ENCODE measurements at regions not wholly inside any gene's neighbourhood (a gene's known extent, or its start where the extent isn't known, plus 50 kb on each side); places are given as distances from the start of the nearest gene placed in this dataset.

- TF ChIP-seq ARNTL (CRISPR knock-in tag; IDR thresholded peaks at IDR 0.05; ENCODE audit: borderline replicate concordance, low read depth) = no peak
- no peak for TF ChIP-seq ZFP30 (CRISPR knock-in tag; IDR thresholded peaks at IDR 0.05)
- TF ChIP-seq ESRRG (CRISPR knock-in tag; IDR thresholded peaks at IDR 0.05) = no peak
- TF ChIP-seq ZNF70 (CRISPR knock-in tag; IDR thresholded peaks at IDR 0.05) = no peak
- TF ChIP-seq, protein P1, sequence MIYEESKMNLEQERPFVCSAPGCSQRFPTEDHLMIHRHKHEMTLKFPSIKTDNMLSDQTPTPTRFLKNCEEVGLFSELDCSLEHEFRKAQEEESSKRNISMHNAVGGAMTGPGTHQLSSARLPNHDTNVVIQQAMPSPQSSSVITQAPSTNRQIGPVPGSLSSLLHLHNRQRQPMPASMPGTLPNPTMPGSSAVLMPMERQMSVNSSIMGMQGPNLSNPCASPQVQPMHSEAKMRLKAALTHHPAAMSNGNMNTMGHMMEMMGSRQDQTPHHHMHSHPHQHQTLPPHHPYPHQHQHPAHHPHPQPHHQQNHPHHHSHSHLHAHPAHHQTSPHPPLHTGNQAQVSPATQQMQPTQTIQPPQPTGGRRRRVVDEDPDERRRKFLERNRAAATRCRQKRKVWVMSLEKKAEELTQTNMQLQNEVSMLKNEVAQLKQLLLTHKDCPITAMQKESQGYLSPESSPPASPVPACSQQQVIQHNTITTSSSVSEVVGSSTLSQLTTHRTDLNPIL (CRISPR knock-in tag; IDR thresholded peaks at IDR 0.05; ENCODE audit: low read depth) = no peak
- TF ChIP-seq PPARA (CRISPR knock-in tag; IDR thresholded peaks at IDR 0.05; ENCODE audit: borderline replicate concordance) = no peak
- no peak for TF ChIP-seq RARB (CRISPR knock-in tag; IDR thresholded peaks at IDR 0.05)
- no peak for TF ChIP-seq SNAI2 (CRISPR knock-in tag; IDR thresholded peaks at IDR 0.05)
Observed at GRCh38 chr2:11097038-11097720, 58.1 kb upstream of the SLC66A3 start.

Measured in SK-N-SH treated with all-trans-retinoic acid at 6 μM for 48 hours (cell line).